Ramos (cell line): ENCODE measurements at regions not wholly inside any gene's neighbourhood (a gene's known extent, or its start where the extent isn't known, plus 50 kb on each side); places are given as distances from the start of the nearest gene placed in this dataset.

Experiments
- in situ Hi-C: fragments of 300-500 bp; cut with MboI; formaldehyde crosslinking; loops from one replicate; pipeline ENCODE4 v1.14.3; 2022; ENCODE audit warnings: low sequenced_read_pairs; ENCODE audit not compliant: unreplicated experiment

DNA sequence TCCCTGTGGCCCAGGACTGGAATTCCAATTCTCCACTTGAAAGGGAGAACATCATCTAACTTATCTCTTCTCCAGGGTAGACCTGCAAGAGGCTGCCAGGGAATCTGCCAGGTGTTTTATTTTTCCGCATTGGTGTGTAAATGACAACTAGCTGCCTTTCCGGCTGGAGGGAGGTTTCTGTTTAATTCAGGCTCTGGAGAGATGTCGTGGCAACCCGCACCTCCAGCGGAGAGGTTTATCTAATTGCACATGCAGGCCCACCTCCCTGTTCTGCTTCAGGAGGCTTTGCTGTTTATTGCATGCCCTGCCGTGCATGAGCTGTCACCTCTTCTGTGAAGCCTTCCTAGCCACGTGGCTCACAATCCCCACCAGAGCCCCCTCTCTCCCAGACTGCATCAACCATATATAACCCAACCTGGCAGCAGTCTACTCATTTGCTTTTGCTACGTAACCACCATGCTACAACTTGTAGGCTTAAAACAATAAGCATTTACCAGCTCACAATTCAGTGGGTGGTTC lies 151.6 kb downstream of the C1orf94 start:
- in situ Hi-C loops, result no loop called here

GRCh38 chr1:34330061-34330460 lies 153.4 kb downstream of the C1orf94 start:
- in situ Hi-C loops, result no loop called here

GRCh38 chr1:34331020-34331926 lies 154.6 kb downstream of the C1orf94 start:
- in situ Hi-C loops, result no loop called here

- in situ Hi-C loops, result no loop called here
Measured at GRCh38 chr1:34332996-34333395, 156.3 kb downstream of the C1orf94 start.

DNA sequence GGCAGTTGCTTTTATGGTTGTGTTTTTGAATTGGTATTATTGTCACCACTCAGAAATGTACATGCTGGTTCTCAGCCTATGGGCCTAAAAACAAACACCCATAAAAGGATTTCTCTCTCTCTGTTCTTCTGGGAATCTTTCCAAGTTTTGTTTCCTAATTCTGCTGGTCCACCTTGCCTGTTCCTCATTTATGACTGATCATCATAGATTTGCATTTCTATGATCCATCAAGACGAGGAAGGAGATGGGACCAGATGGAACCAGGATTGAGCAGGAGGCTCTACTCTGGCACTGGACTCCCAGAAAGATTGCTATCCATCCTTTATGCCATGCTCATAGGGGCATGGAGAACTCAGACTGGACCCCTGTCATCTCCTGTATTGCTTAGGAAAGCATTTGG lies 162.2 kb downstream of the C1orf94 start:
- in situ Hi-C loops, result no loop called here

DNA sequence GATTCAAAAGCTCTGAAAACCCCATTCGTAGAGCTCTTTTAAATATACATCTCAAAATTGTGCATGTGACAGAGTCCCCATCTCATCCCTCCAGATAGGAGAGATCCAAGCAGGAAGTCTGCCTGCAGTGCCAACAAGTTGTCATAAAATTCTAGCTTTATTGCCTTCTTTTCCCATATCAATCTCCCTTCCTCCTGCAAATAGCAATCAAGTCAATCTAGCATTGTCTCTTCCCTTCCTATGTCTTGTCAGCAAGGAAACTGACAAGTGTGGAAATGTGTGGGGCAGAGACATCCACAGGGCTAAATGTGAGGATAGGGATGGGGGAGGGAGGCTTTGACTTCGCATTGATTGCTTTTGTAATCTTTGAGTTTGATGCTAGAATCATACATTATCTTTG lies 165.2 kb downstream of the C1orf94 start:
- in situ Hi-C loops, result no loop called here

DNA sequence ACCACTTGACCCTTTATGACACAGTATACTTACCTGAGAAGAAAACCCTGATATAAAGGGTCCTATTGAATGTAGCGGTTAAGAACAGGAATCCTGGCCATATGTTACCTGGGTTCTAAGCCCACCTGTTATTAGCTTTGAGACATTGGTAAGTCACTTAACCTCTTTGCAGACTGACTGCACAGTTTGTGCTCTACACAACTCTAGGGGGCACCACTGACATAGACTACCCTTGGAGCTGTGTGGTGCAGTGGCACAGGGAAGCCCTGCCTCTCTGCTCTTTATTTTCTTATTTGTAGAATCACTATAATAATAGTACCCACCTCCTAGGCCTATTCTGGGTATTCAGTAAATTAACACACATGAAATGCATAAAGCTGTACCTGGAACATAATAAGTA lies 165.6 kb downstream of the C1orf94 start:
- in situ Hi-C loops, result no loop called here

- in situ Hi-C loops, result no loop called here
Measured at GRCh38 chr1:34346128-34346527, 169.4 kb downstream of the C1orf94 start.

DNA sequence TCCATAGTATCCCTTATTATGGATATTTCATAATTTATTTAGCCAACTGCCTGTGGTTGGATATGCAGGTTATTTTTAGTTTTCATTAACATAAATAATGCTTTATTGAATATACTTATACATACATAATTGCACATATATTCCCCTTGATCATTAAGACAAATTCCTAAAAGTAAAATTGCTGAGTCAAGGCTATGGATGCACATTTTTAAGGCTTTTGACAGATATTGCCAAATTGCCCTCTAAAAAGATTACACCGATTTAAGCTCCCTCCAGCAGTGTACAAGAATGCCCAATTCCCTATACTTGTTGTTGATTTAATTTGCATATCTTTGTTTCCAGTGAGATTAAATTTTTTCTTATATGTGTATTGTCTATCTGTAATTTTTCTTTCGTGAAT lies 176.7 kb downstream of the C1orf94 start:
- in situ Hi-C loops, result no loop called here

DNA sequence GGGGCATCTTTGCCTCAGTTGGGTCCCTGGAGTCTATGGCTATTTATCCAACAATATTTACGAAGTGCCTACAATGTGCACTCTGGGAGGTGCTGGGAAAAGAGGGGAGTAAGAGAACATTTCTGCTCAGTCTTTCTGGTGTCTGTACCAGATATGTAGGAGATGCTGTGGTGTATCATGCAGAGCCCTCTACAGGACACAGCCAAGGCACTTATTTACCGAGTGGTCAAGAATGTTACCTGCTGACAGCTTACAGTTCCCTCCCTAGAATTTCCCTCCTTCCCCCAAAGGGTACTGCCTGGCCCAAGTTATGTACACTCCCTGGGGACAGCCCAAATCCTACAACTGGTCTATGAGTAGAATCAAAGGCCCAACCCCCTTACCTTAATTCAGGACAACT lies 177.7 kb downstream of the C1orf94 start:
- in situ Hi-C loops, result no loop called here

DNA sequence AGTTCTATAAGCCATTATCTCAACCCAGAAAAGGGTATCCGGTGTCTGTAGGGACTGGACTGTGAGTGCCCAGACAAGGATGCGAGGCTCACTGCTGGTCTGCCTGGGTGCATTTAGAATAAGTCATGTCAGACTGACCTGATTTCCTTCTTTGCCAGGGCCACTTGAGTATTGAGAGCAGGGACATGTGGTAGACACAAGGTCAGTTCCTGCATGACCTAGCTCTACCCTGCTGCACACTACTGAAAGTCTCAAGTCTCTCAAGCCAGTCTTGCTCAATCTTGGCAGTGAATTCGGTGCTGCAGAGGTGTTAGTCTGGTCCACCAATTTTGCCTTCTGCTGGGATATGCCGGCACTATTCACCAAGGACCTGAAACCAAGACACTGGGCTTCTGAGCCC lies 180.1 kb downstream of the C1orf94 start:
- in situ Hi-C loops, result no loop called here

- in situ Hi-C loops, result no loop called here
Measured at GRCh38 chr1:34358636-34359035, 181.9 kb downstream of the C1orf94 start.

- in situ Hi-C loops, result no loop called here
Measured at GRCh38 chr1:34359411-34359810, 182.7 kb downstream of the C1orf94 start.

GRCh38 chr1:34360574-34360973 lies 183.9 kb downstream of the C1orf94 start:
- in situ Hi-C loops, result no loop called here

DNA sequence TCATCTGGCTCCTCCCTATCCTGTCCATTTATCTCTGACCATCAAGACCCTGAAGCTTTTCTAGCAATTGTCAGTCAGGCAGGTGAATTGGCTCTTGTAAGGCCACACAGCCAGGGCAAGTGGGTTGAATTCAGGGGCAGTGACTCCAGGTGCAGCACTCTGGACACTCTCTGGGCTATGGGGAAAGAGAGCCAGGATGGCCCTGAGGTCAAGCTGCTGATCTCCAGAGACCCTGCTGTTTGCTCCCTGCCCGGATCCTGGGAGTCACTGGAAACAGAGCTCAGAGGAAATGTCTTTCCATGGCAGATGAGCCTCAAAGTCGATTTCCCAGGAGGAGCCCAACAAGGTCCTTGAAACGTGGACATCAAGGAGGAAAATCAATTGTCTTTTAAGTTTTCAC lies 184.4 kb downstream of the C1orf94 start:
- in situ Hi-C loops, result no loop called here

- in situ Hi-C loops, result no loop called here
Measured at GRCh38 chr1:34361781-34362357, 185.2 kb downstream of the C1orf94 start.

DNA sequence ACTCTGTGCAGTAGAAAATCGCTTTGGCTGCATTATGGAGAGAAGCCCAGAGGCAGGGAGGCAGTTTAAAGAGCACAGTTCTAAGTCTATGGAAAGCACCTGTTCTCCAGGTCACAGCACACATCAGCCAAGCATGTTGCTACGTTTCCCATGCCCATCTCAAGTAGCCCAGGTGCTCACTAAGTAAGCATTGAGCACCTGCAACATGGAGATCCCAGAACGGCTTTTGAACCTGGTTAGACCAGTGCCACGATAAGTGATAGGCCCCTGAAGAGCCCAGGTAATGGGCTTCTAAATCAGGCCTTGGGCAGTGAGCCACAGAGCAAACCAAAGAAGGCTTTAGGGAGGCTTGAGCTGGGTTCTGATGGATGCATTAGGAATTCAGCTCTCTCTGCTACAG lies 186.2 kb downstream of the C1orf94 start:
- in situ Hi-C loops, result no loop called here

DNA sequence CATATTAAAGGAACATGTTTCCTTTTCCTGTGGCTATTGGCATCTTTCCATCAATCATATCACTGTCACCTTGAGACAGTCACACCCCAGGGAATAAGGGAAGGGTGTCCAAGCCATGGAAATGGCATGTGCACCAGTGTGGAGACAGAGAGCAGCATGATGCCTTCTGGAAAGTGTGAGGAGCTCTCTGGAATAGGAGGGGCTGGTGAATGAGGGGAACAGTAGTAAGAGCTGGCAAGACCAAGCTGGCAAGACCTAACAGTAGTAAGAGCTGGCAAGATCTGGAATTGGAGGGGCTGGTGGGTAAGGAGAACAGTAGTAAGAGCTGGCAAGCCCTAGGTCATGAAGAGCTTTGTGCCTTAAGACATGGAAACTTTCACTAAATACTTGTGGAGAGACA lies 186.7 kb downstream of the C1orf94 start:
- in situ Hi-C loops, result no loop called here

DNA sequence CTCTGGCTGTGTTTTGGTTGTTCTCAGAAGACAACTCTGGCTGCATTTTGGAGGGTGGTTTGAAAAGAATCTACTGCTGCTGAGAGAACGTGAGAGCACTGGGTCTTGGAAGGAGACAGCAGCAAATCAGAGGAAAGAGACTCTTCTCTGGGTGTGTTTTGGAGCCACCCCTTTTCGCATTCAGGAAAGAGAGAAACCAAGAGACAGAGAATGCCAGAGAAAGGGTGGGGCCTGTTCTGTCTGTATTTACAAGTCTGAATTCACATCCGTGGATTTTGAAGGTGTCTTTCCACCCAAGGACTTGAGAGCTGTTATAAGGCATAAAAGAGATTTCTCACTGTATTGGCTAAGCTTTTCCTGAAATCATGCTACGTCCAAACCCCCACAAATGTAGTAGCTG lies 187.2 kb downstream of the C1orf94 start:
- in situ Hi-C loops, result no loop called here

DNA sequence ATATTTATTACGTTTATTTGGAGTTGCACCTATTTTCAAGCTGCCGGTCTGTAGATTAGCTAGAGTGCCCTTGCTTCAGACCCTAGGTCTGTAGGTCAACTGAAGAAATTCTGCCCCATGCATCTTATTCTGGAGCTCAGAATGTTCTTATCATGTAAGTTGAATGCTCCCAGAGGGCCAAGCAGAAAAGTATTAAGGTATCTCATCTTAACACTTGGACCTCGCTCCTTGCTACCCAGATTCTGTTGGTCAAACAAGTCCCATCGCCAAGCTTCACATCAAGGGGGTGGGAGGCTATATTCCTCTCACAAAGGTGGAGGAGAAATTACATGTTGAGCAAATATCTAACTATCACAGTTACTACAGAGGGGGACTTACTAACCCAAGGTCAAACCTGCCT lies 187.7 kb downstream of the C1orf94 start:
- in situ Hi-C loops, result no loop called here

DNA sequence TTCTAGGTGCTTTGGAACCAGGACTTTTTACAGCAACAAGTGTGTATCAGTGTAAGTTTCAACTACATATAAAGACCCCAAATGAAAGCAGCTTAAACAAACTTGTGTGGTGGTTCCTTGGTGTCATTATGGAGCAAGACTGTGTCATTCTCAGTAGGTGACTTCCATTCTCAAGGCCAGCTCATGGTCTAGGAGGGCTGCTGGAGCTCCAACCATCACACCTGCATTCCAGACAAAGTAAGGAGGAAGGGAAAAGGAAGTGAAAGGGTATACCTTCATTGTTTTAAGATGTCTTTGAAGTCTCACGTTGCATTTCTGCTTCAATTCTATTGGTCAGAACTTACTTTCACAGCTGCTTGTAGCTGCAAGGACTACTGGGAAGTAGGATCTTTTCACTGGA lies 188.6 kb downstream of the C1orf94 start:
- in situ Hi-C loops, result no loop called here
